Testis (tissue), 2 donors: ENCODE measurements at regions not wholly inside any gene's neighbourhood (a gene's known extent, or its start where the extent isn't known, plus 50 kb on each side); places are given as distances from the start of the nearest gene placed in this dataset.
"Not testable (repeated sequence)": the region's sequence is repeated elsewhere in the genome, so short reads cannot be mapped to it uniquely, and the experiment has no call there.

Source experiments
- POLR2A ChIP-seq: fragments of 450-650 bp; IDR thresholded peaks from one replicate; pipeline ENCODE4 v1.6.1; 2017; ENCODE audit warnings: antibody characterized with exemption, mild to moderate bottlenecking, moderate library complexity
- TF ChIP-seq, protein P1 (sequence below), 3 experiments: fragments of 450-650 bp in 2 of 3; fragments of 200-600 bp in 1 of 3; sonication (generic) in 1 of 3; IDR thresholded peaks; one replicate each; pipeline ENCODE4 v1.5.1; 2016 to 2019; ENCODE audit warnings: antibody characterized with exemption in 3 of 3, mild to moderate bottlenecking in 2 of 3, moderate library complexity in 1 of 3

DNA sequence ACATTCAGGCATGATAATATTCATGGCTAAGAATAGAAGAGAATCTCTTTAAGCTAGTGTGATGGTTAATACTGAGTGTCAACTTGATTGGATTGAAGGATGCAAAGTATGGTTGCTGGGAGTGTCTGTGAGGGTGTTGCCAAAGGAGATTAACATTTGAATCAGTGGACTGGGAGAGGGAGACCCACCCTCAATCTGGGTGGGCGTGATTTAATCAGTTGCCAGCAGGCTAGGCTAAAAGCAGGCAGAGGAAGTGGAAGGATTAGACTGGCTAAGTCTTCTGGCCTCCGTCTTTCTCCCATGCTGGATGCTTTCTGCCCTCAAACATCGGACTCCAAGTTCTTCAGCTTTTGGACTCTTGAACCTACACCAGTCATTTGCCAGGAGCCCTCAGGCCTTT lies 106.9 kb upstream of the CCDC39 start:
- TF ChIP-seq, protein P1, sequence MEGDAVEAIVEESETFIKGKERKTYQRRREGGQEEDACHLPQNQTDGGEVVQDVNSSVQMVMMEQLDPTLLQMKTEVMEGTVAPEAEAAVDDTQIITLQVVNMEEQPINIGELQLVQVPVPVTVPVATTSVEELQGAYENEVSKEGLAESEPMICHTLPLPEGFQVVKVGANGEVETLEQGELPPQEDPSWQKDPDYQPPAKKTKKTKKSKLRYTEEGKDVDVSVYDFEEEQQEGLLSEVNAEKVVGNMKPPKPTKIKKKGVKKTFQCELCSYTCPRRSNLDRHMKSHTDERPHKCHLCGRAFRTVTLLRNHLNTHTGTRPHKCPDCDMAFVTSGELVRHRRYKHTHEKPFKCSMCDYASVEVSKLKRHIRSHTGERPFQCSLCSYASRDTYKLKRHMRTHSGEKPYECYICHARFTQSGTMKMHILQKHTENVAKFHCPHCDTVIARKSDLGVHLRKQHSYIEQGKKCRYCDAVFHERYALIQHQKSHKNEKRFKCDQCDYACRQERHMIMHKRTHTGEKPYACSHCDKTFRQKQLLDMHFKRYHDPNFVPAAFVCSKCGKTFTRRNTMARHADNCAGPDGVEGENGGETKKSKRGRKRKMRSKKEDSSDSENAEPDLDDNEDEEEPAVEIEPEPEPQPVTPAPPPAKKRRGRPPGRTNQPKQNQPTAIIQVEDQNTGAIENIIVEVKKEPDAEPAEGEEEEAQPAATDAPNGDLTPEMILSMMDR (IDR thresholded peaks at IDR 0.05) = not testable (repeated sequence)
- not testable (repeated sequence) for TF ChIP-seq POLR2A
